HG02759 (cell line): ENCODE measurements at regions not wholly inside any gene's neighbourhood (a gene's known extent, or its start where the extent isn't known, plus 50 kb on each side); places are given as distances from the start of the nearest gene placed in this dataset.
"Not testable (repeated sequence)": the region's sequence is repeated elsewhere in the genome, so short reads cannot be mapped to it uniquely, and the experiment has no call there.

ENCODE experiments used
- ATAC-seq: cut with Tn5 transposase; IDR thresholded peaks from one replicate; pipeline ENCODE4 v1.9.1; 2021; ENCODE audit warnings: mild to moderate bottlenecking, moderate library complexity; ENCODE audit not compliant: unreplicated experiment

DNA sequence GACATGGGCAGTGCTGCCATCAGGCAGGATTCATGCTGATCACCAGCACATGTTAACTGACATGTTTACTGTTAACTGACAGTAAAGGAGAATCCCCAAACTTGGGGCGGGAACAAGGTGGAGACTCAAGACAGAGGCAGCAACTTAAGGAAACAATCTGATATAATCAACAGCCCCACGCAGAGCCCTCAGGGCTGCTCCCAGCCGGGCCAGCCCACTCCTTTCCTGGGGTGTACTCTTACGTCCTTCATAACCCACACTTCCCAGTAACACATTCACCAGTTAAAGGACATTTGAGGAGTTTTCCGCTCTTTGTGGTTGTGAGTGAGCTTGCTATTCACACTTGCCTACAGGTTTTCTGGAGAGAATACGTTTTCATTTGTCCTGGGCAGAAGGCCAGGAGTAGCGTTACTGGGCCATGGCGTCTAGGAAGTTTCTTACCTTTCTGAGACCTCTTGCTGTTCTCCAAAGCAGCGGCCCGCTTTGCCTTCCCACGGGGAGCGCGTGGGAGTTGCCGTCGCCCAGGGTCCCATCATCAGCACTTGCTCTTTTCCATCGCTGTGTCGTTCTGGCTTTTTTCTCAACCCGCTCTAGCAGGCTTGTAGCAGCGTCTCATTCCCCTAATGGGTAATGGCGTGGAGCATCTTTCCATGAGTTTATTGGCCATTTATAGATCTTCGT lies 56.4 kb downstream of the FOXF2 start:
- no peak for ATAC-seq

DNA sequence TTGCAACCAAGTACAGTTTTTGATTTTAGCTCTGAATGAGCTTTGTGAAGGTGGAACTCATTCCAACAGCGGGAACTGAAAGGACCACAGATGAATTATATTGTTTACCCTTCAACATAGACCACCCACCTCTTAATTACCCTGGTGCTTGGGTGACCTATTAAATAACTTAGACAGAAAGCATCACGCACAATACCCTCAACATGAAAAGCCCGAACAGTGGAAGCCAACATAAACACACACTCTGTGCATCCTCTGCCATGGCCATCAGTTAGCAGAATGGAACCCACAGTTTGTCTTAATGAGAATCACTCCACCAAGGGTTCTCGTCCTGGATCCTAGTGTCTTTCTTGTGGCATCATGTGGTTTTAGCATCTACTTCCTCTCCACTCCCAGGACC lies 60.5 kb downstream of the FOXF2 start:
- no peak for ATAC-seq

DNA sequence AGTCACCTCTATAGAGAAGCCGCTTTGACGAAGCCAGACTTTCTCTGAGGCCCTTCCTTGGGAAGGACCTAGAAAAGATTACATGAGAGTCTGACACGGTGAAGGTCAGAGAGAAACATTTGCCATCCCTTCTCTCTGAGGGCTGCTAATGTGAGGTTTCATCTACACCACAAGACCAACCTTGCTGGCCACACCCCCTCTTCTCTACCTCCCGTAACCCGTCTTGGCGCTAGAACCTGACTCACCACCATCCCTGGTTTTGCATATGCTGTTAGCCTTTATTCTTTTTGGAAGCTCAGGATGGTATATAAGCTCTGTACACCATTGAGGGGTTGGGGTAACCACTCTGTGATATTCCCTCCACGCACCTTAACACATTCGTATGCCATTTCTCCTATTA lies 63.6 kb downstream of the FOXF2 start:
- ATAC-seq: no peak

DNA sequence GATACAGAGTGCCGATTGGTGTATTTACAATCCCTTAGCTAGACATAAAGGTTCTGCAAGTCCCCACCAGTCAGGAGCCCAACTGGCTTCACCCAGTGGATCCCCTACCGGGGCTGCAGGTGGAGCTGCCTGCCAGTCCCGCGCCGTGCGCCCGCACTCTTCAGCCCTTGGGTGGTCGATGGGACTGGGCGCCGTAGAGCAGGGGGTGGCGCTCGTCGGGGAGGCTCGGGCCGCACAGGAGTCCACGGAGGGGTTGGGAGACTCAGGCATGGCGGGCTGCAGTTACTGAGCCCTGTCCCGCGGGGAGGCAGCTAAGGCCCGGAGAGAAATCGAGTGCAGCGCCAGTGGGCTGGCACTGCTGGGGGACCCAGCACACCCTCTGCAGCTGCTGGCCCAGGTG lies 67.4 kb downstream of the FOXF2 start:
- not testable (repeated sequence) for ATAC-seq

DNA sequence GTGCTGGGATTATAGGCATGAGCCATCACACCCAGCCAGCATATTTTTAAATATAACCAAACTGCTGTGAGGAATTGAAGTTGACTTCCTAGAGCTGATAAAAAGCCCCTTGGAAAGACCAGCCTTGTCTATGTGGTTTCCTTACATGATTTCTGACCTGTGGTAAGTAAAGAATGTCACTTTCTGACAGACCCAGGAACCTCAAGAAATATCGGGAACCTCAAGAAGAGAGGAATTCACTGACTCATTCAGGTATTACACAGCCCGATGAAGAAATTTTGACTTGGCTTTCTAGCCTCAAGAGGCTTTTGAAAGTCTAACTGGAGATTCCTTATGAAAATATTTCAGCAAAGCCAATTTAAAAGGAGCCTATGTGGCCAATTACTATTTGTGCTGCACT lies 71.8 kb downstream of the FOXF2 start:
- ATAC-seq: no peak

DNA sequence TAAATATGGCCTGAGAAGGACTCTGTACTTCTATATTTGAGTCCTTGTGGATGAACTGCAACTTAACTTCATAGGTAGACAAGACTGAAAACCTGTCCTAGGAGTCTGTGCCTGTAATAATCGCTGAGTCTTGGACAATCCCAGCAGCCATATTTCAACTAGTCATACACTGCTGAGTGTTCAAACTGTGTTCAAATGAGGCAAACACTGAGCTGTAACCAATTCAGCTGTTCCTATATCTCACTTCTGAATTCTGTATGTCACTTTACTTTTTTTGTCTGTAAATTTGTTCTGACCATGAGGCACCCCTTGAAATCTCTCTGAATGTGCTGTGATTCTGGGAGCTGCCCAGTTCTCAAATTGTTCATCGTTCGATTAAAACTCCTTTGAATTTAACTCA lies 72.4 kb downstream of the FOXF2 start:
- no peak for ATAC-seq

DNA sequence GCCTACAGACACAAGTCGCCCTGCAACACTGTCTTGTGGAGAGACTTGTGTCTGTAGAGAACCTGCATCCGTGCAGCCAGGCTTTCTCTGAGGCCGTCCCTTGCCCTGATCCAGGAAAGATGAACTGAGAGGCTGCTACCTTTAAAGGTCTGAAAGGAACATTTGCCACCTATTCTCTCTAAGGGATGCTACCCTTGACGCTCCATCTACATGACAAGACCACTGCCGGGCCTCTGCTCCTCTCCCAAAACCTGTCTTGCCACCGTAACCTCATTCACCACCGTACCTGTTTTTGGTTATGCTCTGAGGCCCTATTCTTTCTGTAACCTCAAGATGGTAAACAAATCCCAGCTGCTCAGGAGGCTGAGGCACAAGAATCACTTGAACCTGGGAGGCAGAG lies 73.9 kb downstream of the FOXF2 start:
- no peak for ATAC-seq

DNA sequence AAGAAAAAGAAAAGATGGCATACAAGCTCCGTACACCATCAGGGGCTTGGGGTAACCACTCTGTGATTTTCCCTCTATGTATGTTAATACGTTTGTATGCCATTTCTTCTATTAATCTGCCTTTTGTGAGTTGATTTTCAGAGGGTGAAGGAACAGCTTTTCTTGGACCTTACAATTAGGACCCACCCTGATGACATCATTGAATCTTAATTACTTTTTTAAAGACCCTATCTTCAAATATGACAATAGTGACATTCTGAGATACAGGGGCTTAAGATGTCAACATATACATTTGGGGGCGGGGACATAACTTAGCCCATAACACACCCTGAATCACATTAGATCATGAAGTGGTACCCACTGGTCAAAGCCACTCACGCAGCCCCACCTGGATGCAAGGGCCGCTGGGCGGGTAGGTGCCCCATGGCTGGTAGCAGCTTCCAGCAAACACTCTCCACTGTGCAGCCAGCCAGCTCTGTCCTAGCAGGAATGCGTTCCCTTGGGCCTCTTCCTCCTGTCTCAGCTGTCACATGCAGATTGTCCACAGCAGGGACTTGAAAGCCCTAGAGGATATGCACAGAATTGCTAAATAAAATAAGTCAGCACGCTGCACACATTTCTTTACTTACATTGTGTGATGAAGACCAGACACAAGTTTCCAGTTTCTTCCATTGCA lies 74.5 kb downstream of the FOXF2 start:
- no peak for ATAC-seq

DNA sequence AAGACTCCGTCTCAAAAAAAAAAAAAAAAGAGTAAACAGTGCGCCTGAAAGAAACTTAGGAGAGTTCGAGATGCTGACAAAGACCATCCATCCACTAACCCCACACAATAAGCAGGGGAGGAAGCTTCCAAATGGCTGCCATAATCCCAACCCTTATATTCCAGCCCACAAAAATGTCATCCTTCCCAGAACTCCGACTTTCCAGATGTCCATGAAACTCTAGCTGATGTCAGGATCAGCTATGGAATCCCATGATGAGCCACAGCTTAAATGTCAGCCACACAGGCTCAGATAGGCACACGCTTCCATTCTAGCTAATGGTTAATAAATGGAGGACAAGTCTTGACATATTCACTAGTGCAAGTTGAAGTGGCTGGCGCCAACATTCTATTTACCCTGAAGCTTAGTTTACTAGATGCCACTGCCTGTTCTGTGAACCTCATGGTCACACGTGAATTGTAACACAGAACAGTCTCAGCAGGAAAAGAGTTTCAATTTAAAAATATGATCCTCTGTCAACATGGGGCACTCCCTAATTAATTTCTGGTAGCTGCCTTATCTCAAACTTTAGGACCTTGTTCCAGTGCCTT lies 75.5 kb downstream of the FOXF2 start:
- no peak for ATAC-seq

DNA sequence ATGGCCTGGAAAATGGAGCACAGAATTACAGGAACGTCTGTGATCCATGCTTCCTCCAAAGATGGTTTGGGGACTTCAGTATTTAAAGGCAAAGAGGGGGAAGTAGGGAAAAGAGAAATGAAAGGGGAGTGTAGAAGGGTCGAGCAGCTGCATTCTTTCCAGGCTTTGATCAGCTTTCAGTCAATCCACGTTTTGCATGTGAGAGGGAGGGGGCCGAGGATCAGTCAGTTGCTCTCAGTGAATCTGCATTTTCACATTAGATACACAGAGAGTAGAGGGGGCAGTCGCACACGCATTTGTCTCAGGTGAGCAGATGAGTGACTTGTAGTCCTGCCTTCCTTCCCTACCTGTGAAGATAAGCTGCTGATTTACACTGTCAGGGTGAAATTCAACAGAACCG lies 78.8 kb downstream of the FOXF2 start:
- ATAC-seq: no peak

DNA sequence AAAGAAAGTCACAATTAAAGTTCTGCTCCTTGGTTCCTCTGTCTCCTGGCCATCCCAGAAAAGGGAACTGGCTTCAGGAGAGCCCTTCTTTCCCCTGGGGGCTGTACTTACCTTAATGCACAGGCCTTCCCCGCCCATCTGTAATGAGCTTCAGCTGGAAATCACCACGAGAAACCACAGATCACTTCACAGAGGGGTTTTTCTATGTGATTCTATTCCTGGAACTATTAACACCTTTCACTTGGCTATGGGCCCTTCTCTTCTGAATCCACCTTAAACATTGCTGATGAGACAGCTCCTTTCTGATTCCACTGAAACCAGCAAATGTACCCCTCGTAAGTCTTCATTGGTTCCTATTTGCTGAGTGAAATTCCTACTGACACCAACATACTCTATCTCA lies 80.7 kb downstream of the FOXF2 start:
- ATAC-seq: no peak

DNA sequence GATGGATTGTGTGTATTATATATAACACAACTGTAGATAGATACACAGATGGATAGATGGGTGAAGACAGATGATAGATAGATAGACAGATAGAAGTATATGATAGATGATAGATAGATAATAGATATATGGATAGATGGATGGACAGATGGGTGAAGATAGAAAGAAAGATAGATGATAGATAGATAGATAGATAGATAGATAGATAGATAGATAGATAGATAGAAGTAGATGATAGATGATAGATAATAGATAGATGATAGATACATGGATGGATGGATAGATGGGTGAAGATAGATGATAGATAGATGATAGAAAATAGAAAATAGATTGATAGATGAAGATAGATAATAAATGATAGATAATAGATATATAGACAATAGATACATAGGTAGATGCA lies 83.3 kb downstream of the FOXF2 start:
- ATAC-seq: no peak

DNA sequence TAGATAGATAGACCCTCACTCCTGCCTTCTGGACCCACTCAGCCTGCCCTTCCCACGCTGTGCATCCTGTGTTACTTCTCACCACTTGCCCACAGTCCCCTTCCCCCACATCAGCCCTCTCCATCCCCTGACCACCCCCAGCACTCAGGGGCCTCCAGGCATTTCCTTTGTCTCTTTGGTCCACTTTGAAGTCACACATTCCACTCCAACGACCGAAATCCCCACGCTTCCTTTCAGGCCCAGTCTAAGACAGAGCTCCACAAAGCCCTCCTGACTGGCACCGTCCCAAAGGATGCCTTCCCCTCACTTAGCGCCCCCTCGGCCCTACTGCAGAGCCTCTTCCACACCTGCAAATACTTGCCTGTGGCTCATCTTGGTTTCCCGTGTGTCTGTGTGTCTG lies 83.8 kb downstream of the FOXF2 start:
- no peak for ATAC-seq

DNA sequence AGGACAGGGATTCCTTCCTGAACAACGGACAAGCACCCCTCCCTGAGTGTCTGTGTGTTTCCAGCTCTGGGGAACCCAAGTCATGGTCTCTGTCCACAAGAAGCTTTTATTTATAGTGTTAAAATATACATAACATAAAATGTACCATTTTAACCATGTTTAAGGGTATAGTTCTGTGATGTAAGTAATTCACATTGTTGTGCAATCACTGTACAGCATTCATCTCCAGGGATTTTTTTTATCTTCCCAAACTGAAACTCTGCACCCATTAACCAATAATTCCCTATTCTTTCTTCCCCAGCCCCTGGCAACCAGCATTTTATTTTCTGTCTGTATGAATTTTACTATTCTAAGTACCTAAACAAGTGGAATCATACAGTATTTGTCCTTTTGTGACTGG lies 84.2 kb downstream of the FOXF2 start:
- ATAC-seq: no peak

DNA sequence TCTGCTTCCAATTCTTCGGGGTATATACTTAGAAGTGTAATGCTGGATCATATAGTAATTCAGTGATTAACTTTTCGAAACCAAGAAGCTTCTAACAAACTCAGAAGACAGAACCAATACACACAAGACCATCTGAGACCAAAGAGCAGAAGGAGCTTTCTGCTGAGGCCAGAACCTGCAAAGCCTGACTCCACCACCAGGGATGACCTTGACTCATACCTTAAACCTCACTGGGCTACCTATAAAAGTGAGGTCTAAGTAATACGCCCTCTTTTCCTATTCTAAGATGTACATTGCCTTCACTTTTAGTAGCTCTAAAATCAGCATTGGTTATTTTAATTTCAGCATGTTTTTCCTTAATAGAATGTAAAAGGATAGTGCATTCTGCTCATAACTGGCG lies 84.8 kb downstream of the FOXF2 start:
- ATAC-seq: no peak

DNA sequence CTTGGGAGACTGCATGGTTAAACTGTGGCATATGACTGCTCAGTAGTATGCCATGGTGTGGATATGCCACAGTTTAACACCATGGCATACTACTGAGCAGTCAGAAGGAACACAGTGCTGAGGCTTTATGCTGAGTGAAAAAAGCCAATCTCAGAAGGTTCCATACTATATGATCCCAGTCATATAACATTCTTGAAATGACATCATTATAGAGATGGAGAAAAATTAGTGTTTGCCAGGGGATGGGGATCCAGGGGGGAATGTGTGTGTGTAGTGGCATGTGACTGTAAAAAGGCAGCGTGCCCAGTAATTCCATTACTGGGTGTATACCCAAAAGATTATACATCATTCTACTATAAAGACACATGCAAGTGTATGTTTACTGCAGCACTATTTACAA lies 85.8 kb downstream of the FOXF2 start:
- no peak for ATAC-seq

DNA sequence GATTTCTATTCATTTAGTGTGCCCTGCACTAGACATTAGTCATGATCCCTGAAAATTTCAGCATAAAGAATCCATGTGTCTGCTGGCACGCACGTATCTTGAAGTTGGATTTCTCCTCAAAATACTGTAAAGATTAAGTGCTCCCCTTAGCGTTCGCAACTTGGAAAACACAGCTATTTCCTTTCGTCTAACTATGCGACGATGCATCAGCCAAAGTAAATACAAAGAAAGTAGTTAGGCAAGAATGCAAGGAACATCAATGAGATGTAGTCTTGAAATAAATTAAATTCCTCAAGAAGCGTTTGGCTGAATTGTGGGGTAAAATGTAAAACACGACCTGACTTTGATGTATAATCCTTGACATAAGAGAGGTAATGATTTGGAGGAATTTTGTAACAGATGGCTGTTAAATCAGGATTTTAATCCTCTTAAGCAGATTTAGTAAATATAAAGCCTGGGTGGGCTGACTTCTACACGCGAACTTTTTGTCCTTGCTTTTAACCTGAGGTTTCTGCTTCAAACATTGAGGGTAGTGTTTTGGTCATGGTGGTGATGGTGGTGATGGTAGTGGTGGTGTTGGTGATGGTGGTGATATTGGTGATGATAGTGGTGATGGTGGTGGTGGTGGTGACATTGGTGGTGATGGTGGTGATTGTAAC lies 88.2 kb downstream of the FOXF2 start:
- ATAC-seq: no peak

DNA sequence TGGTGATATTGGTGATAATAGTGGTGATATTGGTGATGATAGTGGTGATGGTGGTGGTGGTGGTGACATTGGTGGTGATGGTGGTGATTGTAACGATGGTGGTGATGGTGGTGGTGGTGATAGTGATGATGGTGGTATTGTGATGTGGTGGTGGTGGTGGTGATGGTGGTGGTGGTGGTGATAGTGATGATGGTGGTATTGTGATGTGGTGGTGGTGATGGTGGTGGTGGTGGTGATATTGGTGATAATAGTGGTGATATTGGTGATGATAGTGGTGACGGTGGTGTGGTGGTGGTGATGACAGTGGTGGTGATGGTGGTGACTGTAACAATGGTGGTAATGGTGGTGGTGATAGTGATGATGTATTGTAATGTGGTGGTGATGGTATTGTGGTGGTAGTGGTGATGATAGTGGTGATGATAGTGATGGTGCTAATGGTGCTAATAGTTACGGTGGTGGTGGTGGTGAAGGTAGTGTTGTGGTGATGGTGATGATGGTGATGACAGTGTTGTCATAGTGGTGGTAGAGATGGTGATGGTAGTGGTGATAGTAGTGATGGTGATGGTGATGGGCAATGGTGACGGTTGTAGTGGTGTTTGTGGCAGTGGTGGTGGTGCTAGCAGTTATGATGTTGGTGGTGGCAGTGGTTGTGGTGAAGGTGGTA lies 88.9 kb downstream of the FOXF2 start:
- ATAC-seq: not testable (repeated sequence)

DNA sequence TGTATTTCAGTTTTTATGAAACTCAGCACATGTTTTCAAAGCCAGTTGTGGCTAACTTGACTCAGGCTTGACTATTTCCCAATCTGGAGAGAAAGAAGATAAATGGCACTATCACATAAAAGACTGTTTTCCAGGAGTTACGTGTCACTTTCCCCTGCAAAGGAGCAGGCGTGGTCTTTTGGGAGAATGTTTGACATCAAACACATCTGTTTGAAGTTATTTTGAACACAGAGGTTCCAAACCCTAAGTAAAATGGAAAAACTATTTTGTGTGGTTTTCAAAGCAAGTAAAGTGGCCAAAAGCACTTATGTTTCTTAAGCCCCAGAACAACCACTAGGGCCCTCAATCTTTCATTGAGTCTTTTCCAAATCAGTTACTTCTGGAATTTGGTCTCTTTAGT lies 89.7 kb downstream of the FOXF2 start:
- no peak for ATAC-seq

DNA sequence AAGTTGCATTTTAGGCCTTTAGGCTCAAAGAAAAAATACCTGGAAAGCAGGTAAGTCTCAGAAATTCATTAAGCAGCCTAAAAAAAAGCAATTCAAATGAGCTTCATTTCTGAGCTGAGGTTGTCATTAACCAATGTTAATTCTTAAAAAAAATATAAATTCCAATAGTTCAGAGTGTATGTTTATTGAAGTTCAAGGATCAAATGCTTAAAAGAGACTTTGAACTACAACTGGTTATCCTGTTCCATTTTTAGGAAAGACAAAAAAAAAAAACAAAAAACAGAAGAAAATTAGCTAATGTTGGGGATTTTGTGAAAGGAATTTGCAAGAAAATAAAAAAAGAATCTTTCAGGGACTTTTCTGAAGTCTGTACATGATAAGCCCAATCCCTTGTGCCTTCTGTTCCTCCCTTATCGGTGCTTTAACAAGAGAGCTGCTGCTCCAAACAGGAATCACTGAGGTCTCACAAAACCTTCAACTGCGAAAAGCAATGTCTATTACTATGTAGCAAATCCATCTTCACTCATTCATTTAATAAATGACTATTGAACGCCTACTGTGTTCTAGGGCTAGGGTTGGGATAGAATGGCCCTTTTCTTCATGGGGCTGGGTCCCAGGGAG lies 90.3 kb downstream of the FOXF2 start:
- ATAC-seq: no peak

DNA sequence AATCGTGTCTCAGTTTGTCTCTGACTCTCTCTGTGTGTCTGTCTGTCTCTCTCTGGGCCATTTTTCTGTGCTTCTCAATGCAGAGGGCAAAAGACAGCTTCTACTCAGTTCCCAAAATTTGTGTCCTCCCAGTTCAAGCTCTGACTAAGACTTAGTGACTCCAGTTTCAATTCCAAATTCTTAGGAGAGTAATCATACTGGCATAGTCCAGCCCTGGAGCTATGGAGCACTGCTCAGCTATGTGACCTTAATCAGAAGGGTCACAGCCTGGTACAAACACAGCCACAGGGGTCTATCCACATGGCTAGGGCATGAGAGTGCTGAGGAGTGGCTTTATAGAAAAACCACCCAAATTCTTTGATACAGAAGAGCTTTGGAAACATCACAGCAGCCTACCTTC lies 91.9 kb downstream of the FOXF2 start:
- no peak for ATAC-seq
